GM21381 (cell line): ENCODE measurements at regions not wholly inside any gene's neighbourhood (a gene's known extent, or its start where the extent isn't known, plus 50 kb on each side); places are given as distances from the start of the nearest gene placed in this dataset.

Experiments
- ATAC-seq: cut with Tn5 transposase; IDR thresholded peaks from one replicate; pipeline ENCODE4 v1.9.1; 2021; ENCODE audit warnings: mild to moderate bottlenecking, moderate library complexity; ENCODE audit not compliant: unreplicated experiment

DNA sequence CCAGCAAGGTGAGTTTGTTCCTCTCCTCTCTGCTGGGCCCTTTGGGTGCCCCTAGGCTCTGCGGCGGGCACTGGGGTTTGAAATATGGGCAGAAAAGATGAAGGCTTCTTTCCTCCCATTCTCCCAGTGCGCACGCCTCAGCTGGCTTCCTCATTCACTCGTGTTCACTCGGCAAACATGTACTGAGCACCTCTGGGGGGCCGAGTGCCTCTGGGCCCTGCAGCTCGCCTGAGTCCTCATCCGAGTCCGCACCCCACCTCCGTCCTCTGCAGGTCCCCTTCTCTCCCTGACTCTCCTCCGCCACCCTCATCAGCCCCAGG is 98.5 kb upstream of the RUNX3 start:
- ATAC-seq: no peak

DNA sequence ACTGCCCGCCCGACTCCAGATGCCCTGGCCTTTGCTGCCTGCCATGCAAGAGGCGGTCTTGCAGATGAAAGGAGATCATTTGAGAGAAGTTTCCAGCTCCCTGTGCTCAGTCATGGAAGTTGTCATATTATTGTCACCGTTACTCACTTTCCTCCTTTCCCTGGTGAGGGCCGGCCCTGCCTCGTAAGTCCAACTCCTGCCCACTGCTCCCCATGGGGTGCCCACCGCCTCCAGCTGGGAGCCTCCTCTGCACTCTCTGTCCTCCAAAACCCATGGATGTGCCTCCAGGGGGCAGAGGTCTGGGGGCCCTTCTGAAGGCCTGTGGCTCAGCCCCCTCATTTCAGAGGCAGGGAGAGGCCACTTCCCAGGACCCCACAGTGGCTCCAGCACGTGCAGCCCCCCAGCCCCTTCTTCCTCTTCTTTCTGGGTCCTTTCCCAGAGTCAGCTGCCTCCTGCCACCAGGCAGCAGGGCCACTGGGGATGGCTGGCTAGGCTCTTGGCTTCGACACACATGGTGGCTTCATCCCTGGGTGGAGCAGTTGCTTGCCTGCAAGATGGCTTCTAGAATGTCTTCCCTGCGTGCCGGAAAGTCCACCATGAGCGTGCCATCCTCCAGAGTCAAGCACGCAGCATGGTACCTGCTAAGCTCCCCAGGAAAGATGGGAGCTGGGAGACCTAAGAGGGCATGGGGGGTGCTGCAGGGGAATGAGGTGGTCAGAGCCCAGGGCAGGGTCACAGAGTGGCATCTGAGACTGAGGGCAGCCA is 97.9 kb upstream of the RUNX3 start:
- ATAC-seq: no peak

DNA sequence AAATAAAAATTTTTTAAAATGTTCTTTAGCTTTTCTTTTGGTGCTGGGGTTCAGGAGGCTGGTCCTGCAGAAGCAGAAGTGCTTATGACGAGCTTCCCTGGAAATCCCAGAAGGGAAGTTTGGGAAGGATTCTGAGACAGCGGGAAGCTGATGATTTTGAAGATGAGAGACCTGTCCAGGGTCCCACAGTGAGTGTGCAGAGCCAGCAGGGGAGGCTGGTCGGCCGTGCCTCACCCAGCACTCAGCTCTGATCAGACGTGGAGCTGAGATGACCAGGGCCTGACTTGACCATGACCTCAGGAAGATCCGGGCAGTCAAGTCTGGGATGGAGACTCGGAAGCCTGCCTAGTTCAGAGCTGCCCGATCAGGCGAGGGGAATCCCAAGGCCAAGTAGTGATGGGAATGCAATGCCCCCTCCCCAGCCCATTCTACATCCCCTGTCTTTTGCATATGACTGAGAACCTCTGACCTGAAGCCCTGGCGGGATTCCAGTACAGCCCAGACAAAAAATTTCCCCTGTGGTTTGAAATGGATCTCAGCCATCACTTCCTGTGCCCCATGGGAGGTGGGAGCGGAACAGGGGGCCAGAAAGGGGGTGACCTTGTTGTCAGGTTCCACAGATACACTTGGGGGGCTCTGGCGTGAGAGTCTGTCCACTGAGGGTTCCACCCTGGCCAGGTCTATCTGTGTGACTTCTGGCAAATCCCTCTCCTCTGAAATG is 96.8 kb upstream of the RUNX3 start:
- no peak for ATAC-seq

- no peak for ATAC-seq
Observed at GRCh38 chr1:25026304-25026703, 96.2 kb upstream of the RUNX3 start.

GRCh38 chr1:25024615-25025350 is 94.7 kb upstream of the RUNX3 start:
- ATAC-seq: no peak

DNA sequence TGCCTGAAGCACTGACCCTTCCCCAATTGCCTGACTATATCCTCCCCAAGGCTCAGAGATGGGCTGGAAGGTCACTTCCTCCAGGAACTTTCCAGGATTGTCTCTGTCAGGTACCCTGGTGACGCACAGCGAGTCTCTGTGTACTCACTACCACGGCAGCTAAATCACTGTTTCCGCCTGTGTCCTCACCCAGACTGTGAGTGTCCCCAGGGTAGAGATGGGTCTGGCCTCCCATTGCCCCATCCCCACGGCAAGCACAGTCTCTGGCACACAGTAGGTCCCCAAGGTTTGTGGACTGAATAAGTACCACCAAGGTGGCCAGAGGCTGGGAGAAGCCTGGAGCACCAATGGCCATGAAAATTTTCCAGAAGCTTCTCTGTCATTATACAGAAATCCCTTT is 93.8 kb upstream of the RUNX3 start:
- no peak for ATAC-seq

DNA sequence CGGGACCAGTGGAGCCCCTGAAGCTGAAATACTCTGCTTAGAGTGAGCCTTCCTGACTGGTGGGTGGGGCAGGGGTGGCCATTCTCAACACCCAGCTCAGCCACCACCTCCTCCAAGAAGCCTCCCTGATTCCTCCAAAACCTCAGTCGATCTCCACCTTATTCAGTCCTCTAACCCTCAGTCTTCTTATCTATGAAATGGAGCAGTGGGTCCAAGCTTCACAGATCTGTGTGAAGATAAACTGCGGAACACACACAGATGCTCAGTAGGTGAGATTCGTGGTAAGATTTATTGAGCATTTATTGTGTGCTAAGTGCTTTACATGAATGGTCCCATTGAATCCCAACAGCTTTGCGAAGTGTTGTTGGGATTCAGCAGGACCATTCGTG is 93.1 kb upstream of the RUNX3 start:
- no peak for ATAC-seq

DNA sequence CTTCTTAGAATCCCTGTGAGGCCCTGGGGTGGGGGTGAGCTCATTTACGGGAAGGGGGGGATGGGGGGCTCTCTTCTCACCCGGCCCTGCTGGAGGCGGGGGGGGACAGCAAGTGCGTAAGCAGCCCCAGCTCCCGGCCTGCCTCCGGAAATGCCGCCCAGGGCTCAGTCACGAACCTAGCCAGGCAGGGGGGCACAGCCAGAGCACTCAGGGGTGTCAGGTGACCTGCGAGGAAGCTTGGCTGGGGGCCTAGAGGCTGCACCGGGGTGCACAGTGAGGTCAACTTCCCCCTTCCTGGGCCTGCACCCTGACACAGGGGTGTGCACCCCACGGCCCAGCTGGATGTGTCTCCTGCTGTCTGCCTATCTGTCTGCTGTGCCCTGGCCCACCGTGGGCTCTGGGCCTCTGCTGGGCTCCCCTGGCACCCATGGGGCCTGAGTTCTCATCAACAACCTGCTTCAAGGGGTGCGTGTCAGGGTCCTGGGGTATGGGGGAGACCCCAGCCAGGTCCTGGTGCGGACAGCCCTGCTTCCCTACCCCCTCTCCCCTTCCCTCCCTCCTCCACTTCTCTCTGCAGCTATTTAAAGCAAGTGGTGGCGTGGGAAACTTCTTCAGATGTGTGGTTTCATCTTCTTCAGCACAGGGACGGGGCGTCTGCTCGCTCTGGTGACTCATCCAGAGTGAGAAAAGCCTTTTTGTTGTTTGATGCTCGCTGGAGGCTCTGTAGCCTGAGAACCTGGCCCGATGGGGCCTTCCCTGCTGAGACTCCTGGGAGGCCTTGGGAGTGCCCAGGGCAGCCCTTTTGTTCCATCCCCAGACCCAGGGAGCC is 92.5 kb upstream of the RUNX3 start:
- ATAC-seq: peak; percentile 69

GRCh38 chr1:25021591-25022215 is 91.6 kb upstream of the RUNX3 start:
- no peak for ATAC-seq

GRCh38 chr1:25020851-25021590 is 90.9 kb upstream of the RUNX3 start:
- no peak for ATAC-seq

DNA sequence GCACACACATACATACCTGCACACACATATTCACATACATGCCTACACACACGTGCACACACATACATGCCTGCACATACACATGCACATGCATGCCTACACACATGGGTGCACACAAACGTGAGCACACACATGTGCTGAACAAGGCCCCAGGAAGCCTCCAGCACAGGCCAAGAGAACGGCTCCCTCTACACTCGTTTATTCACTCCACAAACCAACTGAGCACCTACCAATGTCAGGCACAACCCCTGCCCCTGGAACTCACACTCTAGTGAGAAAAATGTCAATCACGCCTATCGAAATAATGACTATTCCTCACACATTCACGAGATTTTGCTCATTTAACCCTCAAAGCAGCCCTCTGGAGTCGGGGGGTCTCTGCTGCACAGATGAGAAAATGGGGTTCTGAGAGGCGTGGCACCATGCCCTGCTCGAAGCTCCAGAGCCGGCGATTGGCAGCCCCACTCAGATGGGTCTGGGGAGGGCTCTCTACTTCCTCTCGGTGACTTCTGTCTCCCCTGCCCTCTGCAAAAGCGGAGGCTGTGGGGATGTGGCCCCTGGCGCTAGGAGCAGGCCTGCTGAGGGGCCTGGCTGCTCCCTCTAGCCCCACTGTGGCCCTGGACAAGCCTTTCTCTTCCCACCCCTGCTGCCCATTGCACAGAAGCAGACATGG is 90.2 kb upstream of the RUNX3 start:
- no peak for ATAC-seq

DNA sequence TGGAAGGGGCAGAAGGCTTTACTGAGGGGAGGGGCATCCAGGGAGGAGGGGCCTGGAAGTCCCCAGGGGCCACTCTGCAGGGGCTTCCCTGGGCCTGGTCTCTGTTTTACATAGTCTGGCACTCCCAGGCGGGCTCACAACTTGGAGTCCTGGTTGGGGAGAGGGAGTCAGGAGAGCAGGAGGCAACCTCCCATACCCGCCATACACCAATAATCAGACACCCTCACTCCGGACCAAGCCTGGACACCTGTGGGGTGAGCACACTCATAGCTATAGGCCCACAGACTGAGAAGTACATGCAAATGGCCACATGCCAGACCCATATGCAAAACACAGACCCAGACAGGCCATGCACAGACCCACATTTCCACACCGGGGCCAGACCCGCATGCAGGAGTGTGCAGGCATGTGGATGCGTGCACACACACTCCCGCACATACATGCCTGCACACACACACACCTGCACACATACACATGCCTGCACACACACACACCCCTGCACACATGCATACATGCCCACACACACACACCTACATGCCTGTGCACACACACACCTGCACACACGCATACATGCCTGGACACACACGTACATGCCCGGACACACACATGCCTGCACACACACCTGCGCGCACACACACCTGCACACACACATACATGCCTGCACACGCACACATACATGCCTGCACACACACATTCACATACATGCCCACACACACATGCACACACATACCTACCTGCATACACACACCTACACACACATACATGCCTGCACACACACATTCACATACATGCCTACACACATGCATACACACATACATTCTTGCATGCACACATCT is 89.5 kb upstream of the RUNX3 start:
- ATAC-seq: no peak

DNA sequence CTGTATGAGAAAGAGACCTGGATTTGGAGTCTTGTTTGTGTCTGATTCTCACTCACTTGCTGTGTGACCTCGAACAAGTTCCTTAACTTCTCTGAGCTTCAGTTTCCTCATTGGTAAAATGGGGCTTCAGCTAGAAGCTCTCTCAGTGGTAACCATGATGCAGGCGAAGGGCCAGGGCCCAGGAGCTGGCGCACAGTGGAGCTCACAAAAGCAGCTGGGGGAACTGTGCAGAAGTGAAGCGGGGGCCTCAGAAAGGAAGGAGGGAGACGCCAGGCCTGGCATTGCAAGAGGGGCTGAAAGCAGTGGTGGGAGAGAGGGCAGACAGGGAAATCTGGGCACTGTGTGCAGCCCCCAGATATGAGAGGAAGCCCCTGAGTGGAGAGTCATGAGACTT is 88.9 kb upstream of the RUNX3 start:
- no peak for ATAC-seq

DNA sequence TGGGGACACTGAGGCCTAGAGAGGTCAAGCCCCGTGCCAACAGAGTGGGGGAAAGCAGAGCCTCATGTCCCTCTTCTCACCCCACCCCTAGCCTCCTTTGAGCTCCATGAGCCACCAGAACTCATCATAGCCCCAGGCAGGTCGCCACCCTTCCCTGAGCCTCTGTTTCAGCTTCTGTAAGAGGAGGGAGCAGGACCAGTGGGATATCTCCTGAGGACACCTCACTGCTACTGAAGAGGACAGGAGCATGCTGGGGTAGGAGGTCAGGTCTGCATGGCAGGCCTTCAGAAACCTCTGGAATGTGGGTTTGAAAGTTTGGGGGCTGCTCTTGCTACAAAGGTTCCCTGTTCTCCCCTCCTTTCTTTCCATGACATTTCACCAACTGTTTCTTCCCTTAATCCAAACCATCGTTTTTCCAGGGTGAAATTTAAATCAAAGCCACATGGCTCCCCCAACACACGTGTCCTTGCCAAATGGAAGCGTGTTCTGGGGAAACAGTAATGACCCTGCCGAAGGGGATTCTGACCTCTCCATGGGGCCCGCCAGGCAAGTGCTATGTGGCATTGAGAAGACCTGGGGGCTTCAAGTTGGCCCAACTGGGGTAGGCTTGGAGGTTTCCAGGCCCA is 88.1 kb upstream of the RUNX3 start:
- ATAC-seq: no peak

GRCh38 chr1:25017436-25018109 is 87.5 kb upstream of the RUNX3 start:
- no peak for ATAC-seq

GRCh38 chr1:25012966-25013962 is 83.2 kb upstream of the RUNX3 start:
- ATAC-seq: no peak
